T47D (cell line): ENCODE measurements at regions not wholly inside any gene's neighbourhood (a gene's known extent, or its start where the extent isn't known, plus 50 kb on each side); places are given as distances from the start of the nearest gene placed in this dataset.
A peak's percentile ranks its signal among the peaks of the same experiment; 100 is the strongest.
"Not testable (repeated sequence)": the region's sequence is repeated elsewhere in the genome, so short reads cannot be mapped to it uniquely, and the experiment has no call there.

Source experiments
- DNase-seq, 2 experiments: peaks; one replicate each; pipeline versions ENCODE4 v3.0.0 to v3.0.0-alpha.2; 2011 to 2012; ENCODE audit warnings: low read depth in 1 of 2, low spot score in 1 of 2
- JUND ChIP-seq: IDR thresholded peaks from 2 replicates; pipeline ENCODE4 v1.6.1; 2012; ENCODE audit warnings: low read depth
- in situ Hi-C: cut with HindIII; loops from 2 replicates; pipeline ENCODE4 v1.10.0; 2016; ENCODE audit warnings: low sequenced_read_pairs, low pct_unique_long_range_greater_than_20kb

GRCh38 chr6:28776269-28777146 lies 147.3 kb downstream of the TRIM27 start:
- no peak for DNase-seq
- in situ Hi-C loops, result no loop called here
- no peak for TF ChIP-seq JUND

GRCh38 chr6:28777147-28777461 lies 146.7 kb downstream of the TRIM27 start:
- TF ChIP-seq JUND, result no peak
- DNase-seq, result no peak
- in situ Hi-C loops, result no loop called here

GRCh38 chr6:28782113-28782673 lies 141.6 kb downstream of the TRIM27 start:
- in situ Hi-C loops, result no loop called here
- DNase-seq, result no peak
- no peak for TF ChIP-seq JUND

GRCh38 chr6:28785962-28786679 lies 137.7 kb downstream of the TRIM27 start:
- in situ Hi-C loops, result no loop called here
- DNase-seq, result no peak
- no peak for TF ChIP-seq JUND

GRCh38 chr6:28789553-28790083 lies 134.2 kb downstream of the TRIM27 start:
- TF ChIP-seq JUND, result no peak
- peak in 1 of 2 experiments; percentile 67 for DNase-seq
- in situ Hi-C loops, result no loop called here

GRCh38 chr6:28791002-28791383 lies 132.8 kb downstream of the TRIM27 start:
- no peak for DNase-seq
- in situ Hi-C loops, result no loop called here
- TF ChIP-seq JUND, result no peak

GRCh38 chr6:28794175-28795002 lies 129.4 kb downstream of the TRIM27 start:
- DNase-seq, result peak in 1 of 2 experiments; percentile 67
- in situ Hi-C loops, result no loop called here
- no peak for TF ChIP-seq JUND

GRCh38 chr6:28800647-28801046 lies 123.1 kb downstream of the TRIM27 start:
- in situ Hi-C loops, DNase-seq: not testable (repeated sequence)

- DNase-seq, result peak in 1 of 2 experiments; percentile 28
- in situ Hi-C loops, result no loop called here
- TF ChIP-seq JUND, result no peak
Observed at GRCh38 chr6:28802417-28803336, 121.1 kb downstream of the TRIM27 start.

GRCh38 chr6:28803337-28803709 lies 120.5 kb downstream of the TRIM27 start:
- in situ Hi-C loops, result no loop called here
- DNase-seq, result no peak
- TF ChIP-seq JUND, result no peak

GRCh38 chr6:28807682-28808280 lies 116.0 kb downstream of the TRIM27 start:
- TF ChIP-seq JUND, result no peak
- peak in 1 of 2 experiments; percentile 68 for DNase-seq
- in situ Hi-C loops, result no loop called here
